HCT116 (cell line): ENCODE measurements at regions not wholly inside any gene's neighbourhood (a gene's known extent, or its start where the extent isn't known, plus 50 kb on each side); places are given as distances from the start of the nearest gene placed in this dataset.

Source experiments
- ATAC-seq: fragments of 200-7000 bp; cut with Tn5 transposase; 2 replicates; pipeline ENCODE4 v1.9.1; 2020; ENCODE audit warnings: mild to moderate bottlenecking, moderate library complexity
- BruUV-seq: library from RNA; stranded (reverse); fragments of 400-500 nt; replicated peaks from 2 replicates; lab custom pipeline; 2021; lab: Mats Ljungman, UMichigan
- CTCF ChIA-PET: fragments of 300-600 bp; sonication (Branson Sonifier 250); formaldehyde crosslinking; loops from one replicate; lab custom pipeline; 2021; ENCODE audit warnings: antibody characterized with exemption; lab: Charles Lee
- POLR2A ChIA-PET: fragments of 300-600, 350-600 bp; sonication (Branson Sonifier 250); formaldehyde crosslinking; loops from one replicate; lab custom pipeline; 2021; ENCODE audit warnings: antibody characterized with exemption; lab: Charles Lee
- RAD21 ChIA-PET, 2 experiments: fragments of 300-600 bp; sonication (Branson Sonifier 250); formaldehyde crosslinking; loops; one replicate each; lab custom pipeline; 2023; ENCODE audit warnings: low total read pairs in 2 of 2; ENCODE audit not compliant: uncharacterized antibody in 2 of 2, unreplicated experiment in 2 of 2, low non-redundant PET in 1 of 2; lab: Charles Lee
- DNase-seq: peaks from one replicate; pipeline ENCODE4 v3.0.0-alpha.2; 2010; ENCODE audit warnings: low read depth, low spot score
- H2AFZ ChIP-seq: fragments of 200-600 bp; shearing (Covaris generic), sonication (generic); 2 replicates; pipeline ENCODE4 v1.6.1; 2017; ENCODE audit warnings: low read depth, mixed run types, mixed read lengths, antibody characterized with exemption, low read length; ENCODE audit not compliant: poor library complexity, severe bottlenecking
- H3K27ac ChIP-seq: 2 replicates; pipeline ENCODE4 v1.5.1; 2012; ENCODE audit warnings: low read depth, low read length
- H3K27me3 ChIP-seq: fragments of 200-600 bp; sonication (generic); 2 replicates; pipeline ENCODE4 v1.6.1; 2016; ENCODE audit warnings: mixed run types, low read length, mixed read lengths; ENCODE audit not compliant: insufficient read depth
- H3K36me3 ChIP-seq, 2 experiments: fragments of 200-500 bp in 1 of 2; fragments of 200-600 bp in 1 of 2; sonication (Bioruptor generic) in 1 of 2; sonication (generic) in 1 of 2; 2 replicates each; pipeline versions ENCODE4 v1.5.1 to v1.6.1; 2014 to 2016; ENCODE audit warnings: low read length in 2 of 2, inconsistent platforms in 1 of 2, mixed read lengths in 1 of 2, mixed run types in 1 of 2; ENCODE audit not compliant: insufficient read depth in 2 of 2, control insufficient read depth in 1 of 2
- H3K4me1 ChIP-seq, 2 experiments: fragments of 200-600 bp in 1 of 2; sonication (generic) in 1 of 2; 2 replicates each; pipeline versions ENCODE4 v1.5.1 to v1.6.1; 2012 to 2017; ENCODE audit warnings: low read length in 2 of 2, inconsistent platforms in 1 of 2, mild to moderate bottlenecking in 1 of 2, mixed read lengths in 1 of 2, mixed run types in 1 of 2, moderate library complexity in 1 of 2; ENCODE audit not compliant: insufficient read depth in 2 of 2, control insufficient read depth in 1 of 2
- H3K4me2 ChIP-seq: fragments of 200-600 bp; sonication (generic); 2 replicates; pipeline ENCODE4 v1.6.1; 2017; ENCODE audit warnings: mixed run types, low read length, mixed read lengths
- H3K4me3 ChIP-seq, 2 experiments: fragments of 200-600 bp in 1 of 2; sonication (generic) in 1 of 2; replicated peaks in 1 of 2; 2 replicates each; pipeline ENCODE4 v1.5.1; 2011 to 2016; ENCODE audit warnings: low read length in 2 of 2, control low read depth in 1 of 2, low read depth in 1 of 2, mild to moderate bottlenecking in 1 of 2, mixed read lengths in 1 of 2, mixed run types in 1 of 2
- H3K79me2 ChIP-seq: fragments of 200-600 bp; sonication (generic); 2 replicates; pipeline ENCODE4 v1.6.1; 2017; ENCODE audit warnings: mild to moderate bottlenecking, mixed run types, low read length, moderate library complexity, mixed read lengths; ENCODE audit not compliant: insufficient read depth
- H3K9ac ChIP-seq: fragments of 200-600 bp; sonication (generic); 2 replicates; pipeline ENCODE4 v1.6.1; 2016; ENCODE audit warnings: low read length, mixed read lengths
- H3K9me2 ChIP-seq: fragments of 200-600 bp; sonication (generic), shearing (Covaris generic); 2 replicates; pipeline ENCODE4 v1.6.1; 2017; ENCODE audit warnings: mixed run types, mild to moderate bottlenecking, moderate library complexity; ENCODE audit not compliant: insufficient read depth
- H3K9me3 ChIP-seq, 2 experiments: fragments of 200-500 bp in 1 of 2; fragments of 200-600 bp in 1 of 2; sonication (Bioruptor generic) in 1 of 2; sonication (generic) in 1 of 2; 2 replicates each; pipeline ENCODE4 v1.6.1; 2014 to 2017; ENCODE audit warnings: low read length in 2 of 2, mixed read lengths in 2 of 2, inconsistent platforms in 1 of 2, low read depth in 1 of 2, mild to moderate bottlenecking in 1 of 2, mixed run types in 1 of 2, moderate library complexity in 1 of 2; ENCODE audit not compliant: control insufficient read depth in 1 of 2, insufficient read depth in 1 of 2
- H4K20me1 ChIP-seq: fragments of 200-600 bp; sonication (generic), shearing (Covaris generic); 2 replicates; pipeline ENCODE4 v1.6.1; 2017; ENCODE audit warnings: mixed run types, mild to moderate bottlenecking, moderate library complexity; ENCODE audit not compliant: insufficient read depth
- EGR1 ChIP-seq: IDR thresholded peaks from 2 replicates; pipeline ENCODE4 v1.6.1; 2012; ENCODE audit warnings: low read depth
- FOSL1 ChIP-seq: IDR thresholded peaks from 2 replicates; pipeline ENCODE4 v1.6.1; 2012; ENCODE audit warnings: low read depth
- JUND ChIP-seq: IDR thresholded peaks from 2 replicates; pipeline ENCODE4 v1.6.1; 2012
- RAD21 ChIP-seq: IDR thresholded peaks from 2 replicates; pipeline ENCODE4 v1.6.1; 2012; ENCODE audit warnings: low read depth, mild to moderate bottlenecking
- SIN3A ChIP-seq: IDR thresholded peaks from 2 replicates; pipeline ENCODE4 v1.6.1; 2012; ENCODE audit warnings: low read depth
- SP1 ChIP-seq: IDR thresholded peaks from 2 replicates; pipeline ENCODE4 v1.6.1; 2012; ENCODE audit warnings: low read depth
- SRF ChIP-seq: IDR thresholded peaks from 2 replicates; pipeline ENCODE4 v1.6.1; 2012; ENCODE audit warnings: low read depth
- TCF7L2 ChIP-seq: IDR thresholded peaks from 2 replicates; pipeline ENCODE4 v1.7.0; 2011; ENCODE audit warnings: borderline replicate concordance, inconsistent platforms; ENCODE audit not compliant: insufficient read depth, insufficient read length; ENCODE audit errors: extremely low read depth
- ZNF274 ChIP-seq: fragments of 200-500 bp; sonication (Bioruptor generic); IDR thresholded peaks from 2 replicates; pipeline ENCODE4 v1.6.1; 2014; ENCODE audit warnings: mild to moderate bottlenecking, low read depth, low read length, inconsistent platforms
- intact Hi-C: fragments of 100-400 bp; cut with micrococcal nuclease; formaldehyde crosslinking; loops from 2 replicates; pipeline ENCODE4 v1.10.0; 2022
- TF ChIP-seq, protein P1 (sequence below): IDR thresholded peaks from 2 replicates; pipeline ENCODE4 v1.6.1; 2012
- TF ChIP-seq, protein P2 (sequence below): IDR thresholded peaks from 2 replicates; pipeline ENCODE4 v1.6.1; 2012; ENCODE audit warnings: low read depth
- TF ChIP-seq, protein P3 (sequence below): IDR thresholded peaks from 2 replicates; pipeline ENCODE4 v1.6.1; 2011; ENCODE audit warnings: mild to moderate bottlenecking, low read length, moderate library complexity; ENCODE audit not compliant: insufficient replicate concordance; ENCODE audit errors: extremely low read depth

DNA sequence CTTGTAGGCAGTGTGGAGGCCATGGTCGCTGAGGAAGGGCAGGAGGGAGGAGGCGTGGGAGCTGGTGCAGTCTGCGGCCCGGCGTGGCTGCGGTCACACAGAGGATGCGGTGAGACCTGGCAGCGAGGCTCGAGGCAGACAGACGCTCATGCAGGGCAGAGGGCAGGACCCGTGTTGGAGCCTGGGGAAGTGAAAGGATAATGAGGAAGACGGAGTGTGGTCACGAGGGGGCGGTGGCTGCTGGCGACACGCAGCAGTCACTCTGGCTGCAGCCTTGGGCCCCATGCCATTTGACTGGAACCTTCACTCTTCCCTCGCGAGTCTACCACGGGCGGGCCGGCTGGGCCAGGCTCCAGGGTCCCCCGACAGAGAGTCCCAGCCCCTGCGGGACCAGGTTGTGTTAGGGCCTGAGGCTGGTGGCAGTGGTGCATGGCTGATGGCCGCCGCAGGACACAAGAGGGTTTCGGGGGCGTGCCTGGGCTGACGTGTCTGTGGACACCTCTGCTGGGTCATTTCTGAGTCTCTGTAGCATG, 68.8 kb upstream of the HGFAC start:
- H3K9me2 ChIP-seq, result no peaks in the 10 kb centered on the region
- intact Hi-C loops, result no loop called here
- no peak overlapping the region for H3K27ac ChIP-seq
- H3K27me3 ChIP-seq, result no peaks in the 10 kb centered on the region
- H2AFZ ChIP-seq, result no peak overlapping the region
- no peak for ATAC-seq
- H3K9ac ChIP-seq, result no peak overlapping the region
- ChIA-PET RAD21 (no interaction called here), POLR2A (no interaction called here)
- H3K36me3 ChIP-seq, result no peaks in the 10 kb centered on the region; a peak in 1 of 4 replicates
- no peaks in the 10 kb centered on the region for H3K79me2 ChIP-seq
- no TSS peak for BruUV-seq
- DNase-seq, result no peak
- TF ChIP-seq ZNF274 (no peak), SP1 (no peak), FOSL1 (no peak), JUND (no peak), TCF7L2 (no peak), RAD21 (no peak), SIN3A (no peak), SRF (no peak), EGR1 (no peak)
- TF ChIP-seq, protein P1, sequence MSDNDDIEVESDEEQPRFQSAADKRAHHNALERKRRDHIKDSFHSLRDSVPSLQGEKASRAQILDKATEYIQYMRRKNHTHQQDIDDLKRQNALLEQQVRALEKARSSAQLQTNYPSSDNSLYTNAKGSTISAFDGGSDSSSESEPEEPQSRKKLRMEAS, result no peak
- TF ChIP-seq, protein P2, sequence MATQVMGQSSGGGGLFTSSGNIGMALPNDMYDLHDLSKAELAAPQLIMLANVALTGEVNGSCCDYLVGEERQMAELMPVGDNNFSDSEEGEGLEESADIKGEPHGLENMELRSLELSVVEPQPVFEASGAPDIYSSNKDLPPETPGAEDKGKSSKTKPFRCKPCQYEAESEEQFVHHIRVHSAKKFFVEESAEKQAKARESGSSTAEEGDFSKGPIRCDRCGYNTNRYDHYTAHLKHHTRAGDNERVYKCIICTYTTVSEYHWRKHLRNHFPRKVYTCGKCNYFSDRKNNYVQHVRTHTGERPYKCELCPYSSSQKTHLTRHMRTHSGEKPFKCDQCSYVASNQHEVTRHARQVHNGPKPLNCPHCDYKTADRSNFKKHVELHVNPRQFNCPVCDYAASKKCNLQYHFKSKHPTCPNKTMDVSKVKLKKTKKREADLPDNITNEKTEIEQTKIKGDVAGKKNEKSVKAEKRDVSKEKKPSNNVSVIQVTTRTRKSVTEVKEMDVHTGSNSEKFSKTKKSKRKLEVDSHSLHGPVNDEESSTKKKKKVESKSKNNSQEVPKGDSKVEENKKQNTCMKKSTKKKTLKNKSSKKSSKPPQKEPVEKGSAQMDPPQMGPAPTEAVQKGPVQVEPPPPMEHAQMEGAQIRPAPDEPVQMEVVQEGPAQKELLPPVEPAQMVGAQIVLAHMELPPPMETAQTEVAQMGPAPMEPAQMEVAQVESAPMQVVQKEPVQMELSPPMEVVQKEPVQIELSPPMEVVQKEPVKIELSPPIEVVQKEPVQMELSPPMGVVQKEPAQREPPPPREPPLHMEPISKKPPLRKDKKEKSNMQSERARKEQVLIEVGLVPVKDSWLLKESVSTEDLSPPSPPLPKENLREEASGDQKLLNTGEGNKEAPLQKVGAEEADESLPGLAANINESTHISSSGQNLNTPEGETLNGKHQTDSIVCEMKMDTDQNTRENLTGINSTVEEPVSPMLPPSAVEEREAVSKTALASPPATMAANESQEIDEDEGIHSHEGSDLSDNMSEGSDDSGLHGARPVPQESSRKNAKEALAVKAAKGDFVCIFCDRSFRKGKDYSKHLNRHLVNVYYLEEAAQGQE, result no peak
- TF ChIP-seq, protein P3, sequence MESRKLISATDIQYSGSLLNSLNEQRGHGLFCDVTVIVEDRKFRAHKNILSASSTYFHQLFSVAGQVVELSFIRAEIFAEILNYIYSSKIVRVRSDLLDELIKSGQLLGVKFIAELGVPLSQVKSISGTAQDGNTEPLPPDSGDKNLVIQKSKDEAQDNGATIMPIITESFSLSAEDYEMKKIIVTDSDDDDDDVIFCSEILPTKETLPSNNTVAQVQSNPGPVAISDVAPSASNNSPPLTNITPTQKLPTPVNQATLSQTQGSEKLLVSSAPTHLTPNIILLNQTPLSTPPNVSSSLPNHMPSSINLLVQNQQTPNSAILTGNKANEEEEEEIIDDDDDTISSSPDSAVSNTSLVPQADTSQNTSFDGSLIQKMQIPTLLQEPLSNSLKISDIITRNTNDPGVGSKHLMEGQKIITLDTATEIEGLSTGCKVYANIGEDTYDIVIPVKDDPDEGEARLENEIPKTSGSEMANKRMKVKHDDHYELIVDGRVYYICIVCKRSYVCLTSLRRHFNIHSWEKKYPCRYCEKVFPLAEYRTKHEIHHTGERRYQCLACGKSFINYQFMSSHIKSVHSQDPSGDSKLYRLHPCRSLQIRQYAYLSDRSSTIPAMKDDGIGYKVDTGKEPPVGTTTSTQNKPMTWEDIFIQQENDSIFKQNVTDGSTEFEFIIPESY, result no peak
- TF ChIP-seq, all 23 proteins: peak for 0
- H4K20me1 ChIP-seq, result no peaks in the 10 kb centered on the region
- no peaks in the 10 kb centered on the region for H3K4me1 ChIP-seq
- H3K9me3 ChIP-seq, result no peaks in the 10 kb centered on the region
- no peak overlapping the region for H3K4me2 ChIP-seq
- CTCF ChIA-PET, result no interaction called here
- H3K4me3 ChIP-seq, result no peak overlapping the region
